Hepatocyte (in vitro differentiated cells): ENCODE measurements at regions not wholly inside any gene's neighbourhood (a gene's known extent, or its start where the extent isn't known, plus 50 kb on each side); places are given as distances from the start of the nearest gene placed in this dataset.

Source experiments
- CTCF ChIP-seq: fragments of 200-600 bp; sonication (generic); IDR thresholded peaks from 2 replicates; pipeline ENCODE4 v1.5.1; 2016; ENCODE audit warnings: antibody characterized with exemption, mild to moderate bottlenecking; ENCODE audit not compliant: poor library complexity
- EZH2 ChIP-seq: fragments of 200-600 bp; sonication (generic); IDR thresholded peaks from 2 replicates; pipeline ENCODE4 v1.6.1; 2016; ENCODE audit warnings: antibody characterized with exemption, mild to moderate bottlenecking, borderline replicate concordance
- EZH2phosphoT487 ChIP-seq: fragments of 200-600 bp; sonication (generic); IDR thresholded peaks from one replicate; pipeline ENCODE4 v1.6.1; 2018; ENCODE audit warnings: antibody characterized with exemption, mild to moderate bottlenecking, low read depth, moderate library complexity; ENCODE audit not compliant: unreplicated experiment, severe bottlenecking

DNA sequence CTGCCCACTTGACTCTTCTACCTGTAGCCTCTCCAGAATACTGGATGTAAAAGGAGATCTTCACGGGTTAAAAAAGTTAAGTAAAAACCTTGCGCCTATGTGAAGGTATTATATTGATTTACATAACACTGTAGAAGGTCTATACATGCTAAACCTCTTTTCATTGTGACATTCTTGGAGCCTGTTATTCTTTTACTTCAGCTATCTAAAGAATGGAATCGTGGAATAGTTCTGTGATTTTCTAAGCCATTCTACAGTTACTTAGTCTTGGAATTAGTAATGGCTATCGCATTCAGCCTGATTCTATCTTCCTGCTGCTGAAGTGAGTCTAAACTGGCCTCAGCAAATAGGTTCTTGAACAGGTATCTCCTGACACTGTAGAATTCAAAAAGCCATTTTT, 430.0 kb upstream of the DPH6 start:
- TF ChIP-seq CTCF: no peak
- no peak for TF ChIP-seq EZH2phosphoT487
- TF ChIP-seq EZH2: no peak
